HG03175 (cell line): ENCODE measurements at regions not wholly inside any gene's neighbourhood (a gene's known extent, or its start where the extent isn't known, plus 50 kb on each side); places are given as distances from the start of the nearest gene placed in this dataset.

Experiments
- ATAC-seq: cut with Tn5 transposase; IDR thresholded peaks from one replicate; pipeline ENCODE4 v1.9.1; 2021; ENCODE audit warnings: mild to moderate bottlenecking, moderate library complexity; ENCODE audit not compliant: unreplicated experiment

DNA sequence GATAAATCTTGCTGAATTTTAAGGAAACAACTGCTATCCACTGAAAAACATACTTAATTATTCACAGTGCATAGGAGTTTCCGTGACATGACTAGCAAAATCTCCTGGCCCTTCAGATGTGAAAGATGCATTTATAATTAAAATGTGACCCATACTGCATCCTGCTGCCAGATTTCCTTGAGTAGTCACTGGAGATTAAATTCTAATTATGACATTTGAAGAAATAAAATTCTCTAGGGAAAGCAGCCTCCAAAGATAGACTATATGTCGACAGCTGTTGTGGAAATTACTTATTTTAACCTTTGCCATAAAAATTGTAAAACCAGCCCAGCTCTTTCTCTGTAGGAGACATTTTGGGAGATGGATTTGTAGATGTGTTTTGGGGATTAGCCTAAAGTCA, 193.6 kb upstream of the SMC2 start:
- ATAC-seq = no peak

DNA sequence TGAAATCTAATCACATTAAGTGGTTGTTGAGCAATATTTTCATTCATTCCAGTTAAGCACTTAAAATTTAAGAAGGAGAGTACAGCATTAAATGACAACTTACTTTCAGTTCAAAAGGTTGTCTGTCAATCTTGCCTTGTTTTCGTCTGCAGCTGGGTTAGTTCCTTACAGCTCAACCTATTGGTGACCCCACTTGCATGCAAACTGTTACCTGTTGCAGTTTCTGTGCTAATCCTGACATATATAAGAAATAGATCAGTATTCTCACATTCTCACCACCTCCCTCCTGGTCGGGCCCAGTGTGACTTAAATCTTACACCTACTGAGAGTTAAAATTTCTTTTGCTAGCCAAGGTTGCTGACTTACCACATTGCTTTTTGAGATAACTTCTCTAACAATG, 191.8 kb upstream of the SMC2 start:
- ATAC-seq = no peak

DNA sequence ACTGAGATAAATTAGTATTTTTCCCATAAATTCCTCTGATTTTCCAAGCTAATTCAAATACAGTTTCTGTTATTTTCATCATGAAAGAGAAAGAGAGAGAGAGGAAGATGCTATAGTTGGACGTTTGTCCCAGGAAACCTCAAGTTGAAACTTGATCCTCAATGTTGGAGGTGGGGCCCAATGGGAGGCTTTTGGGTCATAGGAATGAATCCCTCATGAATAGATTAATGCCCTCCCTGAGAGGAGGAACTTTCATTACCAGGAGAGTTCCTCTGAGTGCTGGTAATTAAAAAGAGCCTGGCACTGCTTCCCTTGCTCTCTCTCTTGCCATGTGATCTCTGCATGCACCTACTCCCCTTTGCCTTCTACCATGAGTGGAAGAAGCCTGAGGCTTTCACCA, 189.9 kb upstream of the SMC2 start:
- ATAC-seq = no peak

DNA sequence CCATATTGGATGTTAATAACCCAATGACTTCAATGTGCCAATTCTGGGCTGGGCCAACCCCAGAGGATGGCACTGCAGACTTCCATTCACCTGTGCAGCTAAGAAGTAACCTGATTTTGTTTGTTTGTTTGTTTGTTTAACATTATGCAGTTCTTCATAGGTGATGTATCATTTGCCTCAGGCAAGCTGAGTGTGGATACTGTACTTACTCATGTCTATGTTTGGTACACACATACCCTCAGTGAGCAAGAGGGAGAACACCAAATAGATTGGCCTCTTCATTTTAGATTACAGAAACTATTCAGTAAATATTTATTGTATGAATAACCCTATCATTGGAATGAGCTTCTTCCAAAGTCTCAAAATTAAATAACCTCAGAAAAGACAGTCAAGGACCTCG, 180.2 kb upstream of the SMC2 start:
- ATAC-seq = no peak

DNA sequence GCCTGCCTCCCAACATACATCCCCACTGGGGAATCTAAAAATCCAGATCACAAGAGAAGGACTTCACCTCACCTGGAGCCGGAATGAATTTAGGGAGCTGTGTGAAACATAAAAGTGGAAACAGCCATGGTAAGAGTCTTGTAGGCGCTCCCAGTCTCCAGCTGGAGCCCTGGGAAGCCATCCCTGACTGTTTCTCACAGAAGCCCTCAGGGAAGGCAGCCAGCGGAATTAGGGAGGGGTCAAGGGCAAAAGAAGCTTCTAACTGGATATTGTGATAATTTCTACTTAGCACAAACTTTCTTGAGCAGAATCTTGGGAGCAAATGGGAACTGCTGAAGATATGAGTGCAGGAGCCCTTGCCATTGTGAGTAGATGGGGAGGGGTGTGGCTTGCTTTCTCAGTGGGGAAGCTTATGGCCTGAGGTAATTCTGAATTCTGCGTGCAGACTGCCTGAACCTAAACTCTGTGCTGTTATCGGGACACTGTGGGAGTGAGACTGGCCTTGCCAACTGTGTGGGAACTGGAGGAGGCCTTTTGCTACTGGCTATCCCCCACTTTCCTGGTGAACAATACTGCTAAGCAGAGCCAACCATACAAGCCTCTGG, 174.4 kb upstream of the SMC2 start:
- ATAC-seq = no peak

DNA sequence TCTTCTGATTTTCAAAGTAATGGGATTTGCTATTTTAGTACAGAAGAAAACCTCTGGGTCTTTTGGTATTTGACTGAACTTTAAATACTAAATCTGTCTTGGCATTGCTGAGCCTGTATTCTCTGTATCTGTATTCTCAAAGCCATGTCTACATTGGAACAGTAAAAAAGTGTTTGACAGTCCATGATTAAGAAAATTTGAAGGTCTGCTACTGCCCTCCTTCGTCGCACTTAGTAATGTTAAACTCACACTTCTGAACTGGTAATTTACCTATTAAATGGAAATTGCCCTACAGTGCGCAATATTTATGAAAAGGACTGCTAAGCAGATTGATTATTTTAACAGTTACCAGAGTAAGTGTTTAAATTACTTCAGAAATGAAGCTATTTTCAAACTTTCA, 165.7 kb upstream of the SMC2 start:
- no peak for ATAC-seq

DNA sequence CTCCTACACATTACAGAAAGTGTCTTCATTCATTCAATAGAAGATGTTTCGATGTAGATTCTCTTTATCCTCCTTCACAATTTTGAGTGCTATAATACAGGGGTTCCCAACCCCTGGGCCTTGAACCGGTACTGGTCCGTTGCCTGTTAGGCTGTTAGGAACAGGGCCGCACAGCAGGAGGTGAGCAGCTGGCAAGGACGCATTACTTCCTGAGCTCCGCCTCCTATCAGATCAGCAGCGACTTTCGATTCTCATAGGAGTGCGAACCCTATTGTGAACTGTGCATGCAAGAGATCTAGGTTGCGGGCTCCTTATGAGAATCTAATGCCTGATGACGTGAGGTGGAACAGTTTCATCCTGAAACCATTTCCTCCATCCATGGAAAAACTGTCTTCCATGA, 153.0 kb upstream of the SMC2 start:
- ATAC-seq = no peak

DNA sequence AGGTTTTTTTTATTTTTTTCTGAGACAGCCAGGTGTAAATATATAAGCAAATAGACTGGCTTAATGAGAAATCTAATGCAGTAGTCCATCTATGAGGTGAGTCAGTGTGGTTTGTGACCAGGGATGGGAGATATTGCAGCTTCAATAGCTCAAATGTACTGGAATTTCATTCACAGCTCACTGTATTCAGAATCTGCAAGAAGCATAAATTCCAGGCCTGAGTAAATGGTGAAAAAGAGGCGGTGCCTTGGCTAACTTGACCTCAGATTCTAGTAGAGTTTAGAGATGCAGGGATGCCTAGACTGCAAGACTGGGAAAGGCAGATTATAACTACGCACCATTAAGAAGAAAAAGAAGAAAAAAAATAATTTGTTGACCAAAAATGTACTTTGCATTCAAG, 151.9 kb upstream of the SMC2 start:
- no peak for ATAC-seq

DNA sequence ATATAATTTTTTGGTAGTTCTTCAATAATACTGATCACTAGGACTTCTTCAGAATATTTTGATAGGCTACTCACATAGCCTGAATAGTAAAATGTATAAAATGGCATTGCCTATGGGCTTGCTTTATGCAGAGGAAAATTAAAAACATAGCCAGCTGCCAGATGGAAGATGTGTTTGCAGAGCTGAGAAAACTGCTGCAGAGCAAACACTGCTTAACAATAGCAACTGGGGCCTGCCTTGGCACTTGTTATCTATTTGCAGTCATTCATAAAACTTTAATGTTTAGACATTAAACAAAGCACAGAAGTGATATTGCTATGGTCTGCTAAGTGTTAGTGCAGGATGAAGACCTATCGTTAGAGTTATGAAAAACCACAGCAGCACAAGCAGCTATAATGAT, 151.5 kb upstream of the SMC2 start:
- ATAC-seq = no peak

DNA sequence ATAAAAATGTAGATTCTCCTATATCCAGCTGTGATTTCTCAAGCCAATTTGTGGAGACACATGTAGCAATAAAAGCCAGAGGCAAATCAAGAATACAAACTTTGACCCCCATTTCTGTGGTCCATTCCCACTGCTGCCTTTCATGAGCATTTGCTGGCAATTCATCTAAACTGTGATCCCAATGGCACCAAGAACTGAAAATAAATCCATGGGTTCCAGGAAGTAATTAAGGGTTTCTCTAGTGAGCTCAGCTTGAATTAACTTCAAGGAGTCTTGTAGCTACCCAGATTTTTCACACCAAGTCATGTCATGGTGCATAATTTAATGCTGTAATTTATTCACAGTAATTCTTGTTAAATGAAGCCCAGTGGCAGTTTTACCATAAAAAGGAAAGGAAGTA, 145.0 kb upstream of the SMC2 start:
- ATAC-seq = no peak

DNA sequence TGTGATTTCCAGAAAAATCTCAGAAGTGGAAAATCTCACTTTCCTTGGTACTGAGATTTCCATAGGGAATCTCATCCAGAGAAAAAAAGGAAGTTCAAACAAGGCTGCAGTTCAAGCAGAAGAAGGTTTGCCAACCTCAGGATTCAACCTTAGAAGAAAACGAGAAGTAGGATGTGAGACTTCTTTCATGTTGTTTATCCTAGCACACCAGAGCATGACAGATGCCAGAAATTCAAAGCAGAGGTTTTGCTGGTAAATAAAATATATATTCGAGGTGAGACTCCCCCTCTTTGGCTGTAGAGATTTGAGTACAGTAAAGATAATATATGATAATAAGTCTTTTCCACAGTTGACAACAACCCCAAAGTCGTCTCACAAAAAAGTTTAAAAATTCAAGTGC, 116.9 kb upstream of the SMC2 start:
- no peak for ATAC-seq

DNA sequence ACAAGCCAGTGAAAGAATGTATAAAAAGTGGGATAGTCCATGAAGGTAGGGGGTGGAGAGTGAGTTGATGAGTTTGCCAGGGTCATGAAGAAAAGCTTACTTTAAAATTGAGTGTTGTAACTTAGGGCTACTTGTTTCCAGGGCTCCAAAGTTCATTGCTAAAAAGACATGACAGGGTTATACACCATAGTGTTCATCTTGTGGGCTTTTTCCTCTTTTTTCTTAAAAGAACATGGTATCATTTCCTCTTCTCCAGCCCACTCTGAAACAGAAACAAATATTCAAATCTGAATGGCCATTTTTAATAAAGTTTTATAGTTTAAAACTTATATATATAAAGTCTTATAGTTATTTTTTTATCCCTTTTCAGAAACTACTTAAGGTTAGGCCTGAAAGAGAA, 115.7 kb upstream of the SMC2 start:
- no peak for ATAC-seq

DNA sequence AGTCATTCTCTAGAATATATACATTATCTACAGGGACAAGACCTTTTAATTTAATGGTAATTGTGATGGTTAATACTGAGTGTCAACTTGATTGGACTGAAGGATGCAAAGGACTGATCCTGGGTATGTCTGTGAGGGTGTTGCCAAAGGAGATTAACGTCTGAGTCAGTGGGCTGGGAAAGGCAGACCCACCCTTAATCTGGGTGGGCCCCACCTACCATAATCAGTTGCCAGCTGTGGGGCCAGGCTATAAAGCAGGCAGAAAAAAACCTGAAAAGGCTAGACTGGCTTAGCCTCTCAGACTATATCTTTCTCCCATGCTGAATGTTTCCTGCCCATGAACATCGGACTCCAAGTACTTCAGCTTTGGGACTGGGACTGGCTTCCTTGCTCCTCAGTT, 112.2 kb upstream of the SMC2 start:
- no peak for ATAC-seq

DNA sequence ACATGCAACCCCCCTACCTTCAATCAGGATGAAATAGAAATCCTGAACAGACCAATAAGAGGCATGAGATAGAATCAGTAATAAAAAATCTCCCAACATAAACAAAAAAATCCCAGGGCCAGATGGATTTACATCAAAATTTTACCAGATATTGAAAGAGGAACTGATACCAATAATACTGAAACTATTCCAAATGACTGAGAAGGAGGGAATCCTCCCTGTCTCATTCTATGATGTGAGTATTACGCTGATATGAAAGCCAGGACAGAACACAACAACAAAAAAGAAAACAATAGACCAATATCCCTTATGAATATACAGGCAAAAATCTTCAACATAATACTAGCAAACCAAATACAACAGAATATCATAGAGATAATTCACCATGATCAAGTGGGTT, 109.0 kb upstream of the SMC2 start:
- ATAC-seq = no peak

DNA sequence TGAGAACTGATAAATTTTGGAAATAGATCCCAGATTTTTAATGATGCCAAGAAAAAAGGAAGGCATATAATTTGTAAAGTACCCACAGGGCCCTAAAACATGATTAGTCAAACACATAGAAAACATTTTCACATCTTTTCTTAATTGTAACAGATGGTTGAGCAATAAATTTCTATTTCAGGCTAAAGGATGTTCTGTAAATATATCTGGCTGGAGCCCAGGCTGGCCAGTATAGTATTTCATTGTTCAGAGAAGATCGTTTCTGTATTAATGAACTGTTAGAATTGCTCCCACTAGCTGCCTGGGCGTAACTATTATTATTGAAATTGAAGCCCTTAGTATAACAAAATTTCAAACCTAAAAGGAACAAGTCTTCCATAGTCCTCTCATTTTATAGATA, 105.3 kb upstream of the SMC2 start:
- no peak for ATAC-seq

DNA sequence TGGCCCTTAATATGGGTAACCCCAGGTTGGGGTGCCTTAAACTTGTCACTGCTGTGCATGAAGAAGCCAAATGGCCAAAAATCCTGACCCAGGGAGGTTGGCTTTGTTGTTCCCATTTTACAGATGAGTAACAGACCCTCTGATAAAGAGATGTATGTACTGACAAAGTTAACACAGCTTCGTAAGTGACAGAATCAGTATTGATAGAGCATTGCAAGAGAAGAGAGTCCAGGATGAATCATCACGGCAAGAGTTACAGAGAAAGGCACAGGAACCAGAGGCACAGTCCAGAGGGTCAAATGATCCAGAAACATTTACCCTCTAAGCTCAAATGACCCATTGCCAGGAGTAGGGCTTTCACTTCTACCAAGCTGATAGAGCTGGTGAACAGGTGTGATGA, 103.8 kb upstream of the SMC2 start:
- ATAC-seq = no peak

DNA sequence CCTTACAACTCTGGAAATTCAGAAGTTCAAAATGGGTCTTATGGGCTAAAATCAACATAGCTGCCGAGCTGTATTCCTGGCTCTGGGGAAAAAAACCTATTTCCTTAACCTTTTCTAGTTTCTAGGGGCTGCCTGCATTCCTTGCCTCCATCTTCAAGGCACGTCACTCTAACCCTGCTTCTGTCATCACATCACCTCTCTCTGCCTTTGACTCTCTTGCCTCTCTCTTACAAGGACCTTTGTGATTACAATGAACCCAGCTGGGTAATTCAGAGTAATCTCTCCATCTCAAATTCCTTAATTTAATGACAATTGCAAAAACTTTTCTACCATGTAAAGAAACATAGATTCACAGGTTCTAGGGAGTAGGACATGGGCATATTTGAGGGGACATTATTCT, 103.1 kb upstream of the SMC2 start:
- no peak for ATAC-seq

DNA sequence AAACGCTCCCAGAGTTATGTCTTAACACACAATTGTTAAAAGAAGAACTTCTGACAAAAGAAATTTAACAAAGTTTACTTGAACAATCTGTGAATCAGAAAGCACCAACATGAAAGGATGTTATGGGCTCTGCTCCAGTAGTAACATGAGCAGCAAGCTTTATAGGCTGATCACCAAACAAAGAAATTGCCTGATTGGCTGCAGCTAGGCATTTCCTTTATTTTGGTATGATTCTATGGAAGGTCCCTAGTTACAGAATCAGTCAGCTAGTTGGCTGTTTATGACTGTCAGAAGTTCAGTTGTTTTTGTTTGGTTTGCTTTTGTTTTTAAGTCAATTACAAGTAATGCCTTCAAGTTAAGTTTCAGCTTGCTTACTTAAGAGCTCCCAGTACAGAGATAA, 102.4 kb upstream of the SMC2 start:
- ATAC-seq = peak; percentile 65

DNA sequence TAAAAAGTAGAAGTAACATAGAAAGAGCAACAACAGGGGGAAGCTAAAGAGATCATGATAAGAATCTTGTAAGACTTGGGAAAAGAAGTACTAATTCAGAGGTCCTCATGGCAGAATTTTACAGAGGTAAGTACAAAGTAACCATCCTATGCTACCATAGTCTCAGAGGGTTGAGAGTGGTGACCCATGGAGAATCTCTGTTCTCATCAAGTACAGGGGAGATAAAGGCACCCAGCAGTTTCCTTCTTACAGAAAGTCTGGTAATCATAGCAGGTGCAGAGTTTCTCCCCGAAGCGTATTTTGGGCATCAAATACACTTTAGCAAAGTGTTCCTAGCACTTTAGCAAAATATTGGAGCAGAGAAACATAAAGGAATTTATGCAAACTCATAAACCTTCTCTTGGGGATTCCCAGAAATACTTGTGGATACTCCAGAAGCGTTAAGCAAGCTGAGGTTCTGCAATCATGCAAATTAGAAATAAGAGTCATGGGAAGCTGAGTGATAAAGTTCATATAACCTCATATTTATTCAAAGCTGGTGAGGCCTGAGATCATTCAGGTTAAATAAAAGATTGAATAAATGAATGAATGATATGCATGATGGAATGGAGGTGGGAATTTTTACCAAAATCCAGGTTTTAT, 101.0 kb upstream of the SMC2 start:
- ATAC-seq = no peak

DNA sequence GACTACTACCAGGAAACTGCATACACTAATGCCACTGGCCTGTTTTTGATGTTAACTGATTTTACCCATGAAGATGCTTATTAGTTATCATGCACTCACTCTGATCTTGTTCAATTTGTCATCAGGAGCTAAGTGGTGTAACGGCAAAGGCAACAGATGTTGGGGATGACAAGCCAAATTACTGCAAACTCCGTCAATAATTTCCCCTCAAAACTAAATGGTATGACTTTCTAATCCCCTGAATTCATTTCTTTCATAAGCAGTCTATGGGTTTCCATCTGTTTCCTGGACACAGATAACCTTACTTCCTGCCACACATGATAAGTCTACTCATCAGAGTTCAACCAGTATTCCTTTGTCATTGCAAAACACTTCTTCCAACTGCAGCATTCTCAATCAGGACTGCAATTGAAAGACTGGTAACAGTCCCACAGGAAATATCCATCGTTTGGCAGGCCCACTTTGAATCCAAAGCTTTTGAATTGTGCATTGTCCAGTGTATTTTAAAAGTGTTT, 96.2 kb upstream of the SMC2 start:
- no peak for ATAC-seq

DNA sequence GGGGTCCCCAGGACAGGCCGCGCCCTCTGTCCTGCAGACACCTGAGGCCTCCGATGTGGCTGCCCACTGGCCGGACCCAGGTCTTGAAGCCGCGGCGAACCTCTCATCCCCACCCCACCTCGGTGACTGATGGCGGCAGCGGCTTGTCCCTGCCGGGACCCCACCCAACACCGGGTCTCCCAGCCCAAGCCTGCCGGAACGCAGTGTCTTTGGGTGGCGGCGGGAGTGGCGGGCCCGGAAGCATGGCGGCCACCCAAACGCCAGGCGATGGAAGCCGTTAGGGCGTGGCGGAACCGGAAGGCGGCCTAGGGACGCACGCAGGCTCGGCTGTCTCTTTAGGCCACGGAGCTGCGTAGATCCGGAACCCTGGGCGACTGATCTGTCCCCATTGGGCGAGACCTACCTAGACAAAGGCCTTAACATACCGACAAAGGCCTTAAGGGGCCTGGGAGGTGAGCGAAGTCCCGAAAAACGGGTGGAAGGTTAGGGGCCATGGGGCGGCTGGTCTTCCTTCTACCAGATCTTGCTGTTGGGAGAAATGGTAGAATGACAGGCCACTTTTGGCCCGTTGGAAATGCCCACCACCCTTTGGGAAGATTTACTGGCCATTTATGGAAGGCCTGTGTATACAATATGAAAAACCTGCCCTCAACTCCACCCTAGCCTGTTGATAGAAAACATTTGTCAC, 94.6 kb upstream of the SMC2 start:
- no peak for ATAC-seq

DNA sequence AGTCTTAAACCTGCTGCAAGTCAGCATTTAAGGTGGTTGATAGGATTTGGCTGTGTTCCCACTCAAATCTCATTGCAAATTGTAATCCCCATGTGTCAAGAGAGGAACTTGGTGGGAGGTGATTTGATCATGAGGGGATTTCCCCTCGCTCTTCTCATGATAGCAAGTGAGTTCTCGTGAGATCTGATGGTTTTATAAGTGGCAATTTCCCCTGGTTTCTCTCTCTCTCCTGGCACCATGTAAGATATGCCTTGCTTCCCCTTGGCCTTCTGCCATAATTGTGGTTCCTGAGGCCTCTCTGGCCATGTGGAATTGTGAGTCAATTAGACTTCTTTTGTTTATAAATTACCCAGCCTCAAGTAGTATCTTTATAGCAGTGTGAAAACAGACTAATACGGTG, 84.3 kb upstream of the SMC2 start:
- no peak for ATAC-seq

DNA sequence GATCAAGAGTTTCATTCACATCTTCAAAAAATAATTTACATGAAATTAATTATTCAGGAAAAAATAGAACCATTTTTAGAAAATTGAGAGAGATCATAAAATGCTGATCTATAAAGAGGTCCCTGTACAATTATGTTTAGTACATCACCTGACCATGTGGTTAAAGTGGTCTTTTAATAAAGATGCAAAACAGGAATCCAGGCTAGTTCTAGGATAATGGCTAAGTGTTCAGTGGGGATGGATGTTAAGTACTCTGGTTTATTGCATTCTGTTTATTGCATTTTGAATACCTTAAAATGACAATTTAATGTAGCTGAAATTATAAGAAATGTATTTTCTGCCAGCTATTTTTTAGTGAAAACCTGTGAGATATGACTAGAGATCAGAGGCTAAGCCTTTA, 72.0 kb upstream of the SMC2 start:
- ATAC-seq = no peak
